Tibial nerve (tissue), 3 donors: ENCODE measurements at regions not wholly inside any gene's neighbourhood (a gene's known extent, or its start where the extent isn't known, plus 50 kb on each side); places are given as distances from the start of the nearest gene placed in this dataset.

ENCODE experiments used
- CTCF ChIP-seq, 5 experiments: fragments of 200-600 bp in 3 of 5; fragments of 450-650 bp in 2 of 5; sonication (generic) in 3 of 5; IDR thresholded peaks; one replicate each; pipeline ENCODE4 v1.5.1; 2016 to 2019; ENCODE audit warnings: antibody characterized with exemption in 5 of 5, mild to moderate bottlenecking in 3 of 5, moderate library complexity in 2 of 5
- POLR2A ChIP-seq, 2 donors: fragments of 450-650 bp; IDR thresholded peaks; one replicate each; pipeline ENCODE4 v1.6.1; 2017; ENCODE audit warnings: antibody characterized with exemption in 2 of 2, mild to moderate bottlenecking in 2 of 2, moderate library complexity in 2 of 2

GRCh38 chr10:104563548-104563947 is 77.5 kb upstream of the SORCS3 start:
- TF ChIP-seq CTCF (IDR thresholded peaks at IDR 0.05) = no peak
- TF ChIP-seq POLR2A (IDR thresholded peaks at IDR 0.05) = no peak
